Right atrium auricular region (tissue), 2 donors: ENCODE measurements at regions not wholly inside any gene's neighbourhood (a gene's known extent, or its start where the extent isn't known, plus 50 kb on each side); places are given as distances from the start of the nearest gene placed in this dataset.

Source experiments
- DNase-seq: peaks from one replicate; pipeline ENCODE4 v3.0.0-alpha.2; 2019; ENCODE audit warnings: low spot score
- H3K27ac ChIP-seq, 2 donors: fragments of 200-600 bp; sonication (generic); 1 replicate in 1 of 2; 2 replicates in 1 of 2; pipeline ENCODE4 v1.5.1; 2016 to 2019
- H3K27me3 ChIP-seq, 2 donors: fragments of 200-600 bp; sonication (generic); one replicate each; pipeline versions ENCODE4 v1.5.1 to v1.6.0; 2017 to 2019
- H3K36me3 ChIP-seq: fragments of 200-600 bp; sonication (generic); one replicate; pipeline ENCODE4 v1.5.1; 2016
- H3K4me1 ChIP-seq, 2 donors: fragments of 200-600 bp; sonication (generic); one replicate each; pipeline versions ENCODE4 v1.5.1 to v1.6.0; 2017 to 2019
- H3K4me3 ChIP-seq, 2 donors: fragments of 200-600 bp; sonication (generic); 1 replicate in 1 of 2; 2 replicates in 1 of 2; pipeline ENCODE4 v1.5.1; 2017 to 2019; ENCODE audit warnings: mild to moderate bottlenecking in 1 of 2, moderate library complexity in 1 of 2
- H3K9me3 ChIP-seq, 2 donors: fragments of 200-600 bp; sonication (generic); one replicate each; pipeline ENCODE4 v1.5.1; 2019
- TF ChIP-seq, protein P1 (sequence below), 2 donors: fragments of 200-600 bp; sonication (generic); IDR thresholded peaks; one replicate each; pipeline ENCODE4 v1.5.1; 2019; ENCODE audit warnings: antibody characterized with exemption in 2 of 2

DNA sequence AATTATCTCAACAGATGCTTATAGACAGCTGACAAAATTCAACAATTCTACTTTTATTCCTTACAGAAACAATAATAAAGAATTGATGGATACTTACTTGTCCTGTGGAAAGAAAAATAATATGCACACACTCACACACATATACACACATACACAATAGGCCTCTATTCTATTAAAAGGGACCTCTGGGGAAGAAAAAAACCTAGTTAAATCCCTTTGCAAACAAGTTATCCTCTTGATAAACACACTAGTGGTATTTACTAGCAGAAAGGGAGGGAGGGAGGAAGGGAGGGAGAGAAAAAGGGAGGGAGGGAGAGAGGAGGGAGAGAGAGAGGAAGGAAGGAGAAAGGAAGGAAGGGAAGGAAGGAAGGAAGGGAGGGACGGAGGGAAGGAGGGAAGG lies 486.4 kb downstream of the HINT1 start:
- TF ChIP-seq, protein P1, sequence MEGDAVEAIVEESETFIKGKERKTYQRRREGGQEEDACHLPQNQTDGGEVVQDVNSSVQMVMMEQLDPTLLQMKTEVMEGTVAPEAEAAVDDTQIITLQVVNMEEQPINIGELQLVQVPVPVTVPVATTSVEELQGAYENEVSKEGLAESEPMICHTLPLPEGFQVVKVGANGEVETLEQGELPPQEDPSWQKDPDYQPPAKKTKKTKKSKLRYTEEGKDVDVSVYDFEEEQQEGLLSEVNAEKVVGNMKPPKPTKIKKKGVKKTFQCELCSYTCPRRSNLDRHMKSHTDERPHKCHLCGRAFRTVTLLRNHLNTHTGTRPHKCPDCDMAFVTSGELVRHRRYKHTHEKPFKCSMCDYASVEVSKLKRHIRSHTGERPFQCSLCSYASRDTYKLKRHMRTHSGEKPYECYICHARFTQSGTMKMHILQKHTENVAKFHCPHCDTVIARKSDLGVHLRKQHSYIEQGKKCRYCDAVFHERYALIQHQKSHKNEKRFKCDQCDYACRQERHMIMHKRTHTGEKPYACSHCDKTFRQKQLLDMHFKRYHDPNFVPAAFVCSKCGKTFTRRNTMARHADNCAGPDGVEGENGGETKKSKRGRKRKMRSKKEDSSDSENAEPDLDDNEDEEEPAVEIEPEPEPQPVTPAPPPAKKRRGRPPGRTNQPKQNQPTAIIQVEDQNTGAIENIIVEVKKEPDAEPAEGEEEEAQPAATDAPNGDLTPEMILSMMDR (IDR thresholded peaks at IDR 0.05): no peak
- no peak for DNase-seq
- H3K27ac ChIP-seq: no peak overlapping the region
- H3K27me3 ChIP-seq: no peaks in the 10 kb centered on the region
- no peaks in the 10 kb centered on the region for H3K36me3 ChIP-seq
- no peak overlapping the region for H3K4me3 ChIP-seq
- no peaks in the 10 kb centered on the region for H3K4me1 ChIP-seq
- no peaks in the 10 kb centered on the region for H3K9me3 ChIP-seq

DNA sequence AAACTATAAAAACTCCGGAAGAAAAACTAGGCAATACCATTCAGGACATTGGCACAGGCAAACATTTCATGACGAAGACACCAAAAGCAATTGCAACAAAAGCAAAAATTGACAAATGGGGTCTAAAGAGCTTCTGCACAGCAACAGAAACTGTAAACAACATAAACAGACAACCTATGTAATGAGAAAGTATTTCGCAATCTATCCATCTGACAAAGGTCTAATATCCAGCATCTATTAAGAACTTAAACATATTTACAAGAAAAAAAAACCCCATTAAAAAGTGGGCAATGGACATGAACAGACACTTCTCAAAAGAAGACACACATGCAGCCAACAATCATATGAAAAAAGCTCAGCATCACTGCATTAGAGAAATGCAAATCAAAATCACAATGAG lies 498.6 kb downstream of the HINT1 start:
- H3K4me1 ChIP-seq: no peaks in the 10 kb centered on the region
- H3K4me3 ChIP-seq: no peak overlapping the region
- no peak overlapping the region for H3K27ac ChIP-seq
- no peaks in the 10 kb centered on the region for H3K9me3 ChIP-seq
- no peak for DNase-seq
- no peaks in the 10 kb centered on the region for H3K27me3 ChIP-seq
- TF ChIP-seq, protein P1 (IDR thresholded peaks at IDR 0.05): no peak
- H3K36me3 ChIP-seq: no peaks in the 10 kb centered on the region

- no peak overlapping the region for H3K27ac ChIP-seq
- no peak overlapping the region for H3K4me3 ChIP-seq
- H3K9me3 ChIP-seq: no peaks in the 10 kb centered on the region
- H3K27me3 ChIP-seq: no peaks in the 10 kb centered on the region
- H3K36me3 ChIP-seq: no peaks in the 10 kb centered on the region
- H3K4me1 ChIP-seq: no peaks in the 10 kb centered on the region
- no peak for DNase-seq
- TF ChIP-seq, protein P1 (IDR thresholded peaks at IDR 0.05): no peak
These were observed 512.9 kb downstream of the HINT1 start for GRCh38 chr5:130652176-130652575.

DNA sequence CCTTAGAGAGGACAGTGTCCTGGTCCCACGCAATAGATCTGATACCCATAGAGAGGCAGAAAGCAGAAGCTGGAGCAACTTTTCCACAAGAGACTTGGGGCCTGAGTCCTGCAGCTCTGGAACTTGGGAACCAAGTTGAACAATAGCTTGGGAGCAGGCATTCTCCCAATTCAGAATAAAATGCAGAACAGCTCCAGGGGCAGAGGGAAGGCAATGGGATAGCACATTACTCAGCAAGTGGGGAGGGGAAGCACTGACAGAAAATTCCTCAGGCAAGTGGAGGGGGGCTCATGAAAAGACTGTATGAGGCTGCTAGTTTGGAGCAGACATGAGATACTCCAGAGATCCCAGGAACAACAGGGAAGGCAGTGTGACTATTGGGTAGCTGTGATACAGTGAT lies 513.6 kb downstream of the HINT1 start:
- H3K4me1 ChIP-seq: no peaks in the 10 kb centered on the region
- H3K4me3 ChIP-seq: no peak overlapping the region
- TF ChIP-seq, protein P1 (IDR thresholded peaks at IDR 0.05): no peak
- H3K27me3 ChIP-seq: no peaks in the 10 kb centered on the region
- no peak for DNase-seq
- H3K36me3 ChIP-seq: no peaks in the 10 kb centered on the region
- no peaks in the 10 kb centered on the region for H3K9me3 ChIP-seq
- H3K27ac ChIP-seq: no peak overlapping the region

DNA sequence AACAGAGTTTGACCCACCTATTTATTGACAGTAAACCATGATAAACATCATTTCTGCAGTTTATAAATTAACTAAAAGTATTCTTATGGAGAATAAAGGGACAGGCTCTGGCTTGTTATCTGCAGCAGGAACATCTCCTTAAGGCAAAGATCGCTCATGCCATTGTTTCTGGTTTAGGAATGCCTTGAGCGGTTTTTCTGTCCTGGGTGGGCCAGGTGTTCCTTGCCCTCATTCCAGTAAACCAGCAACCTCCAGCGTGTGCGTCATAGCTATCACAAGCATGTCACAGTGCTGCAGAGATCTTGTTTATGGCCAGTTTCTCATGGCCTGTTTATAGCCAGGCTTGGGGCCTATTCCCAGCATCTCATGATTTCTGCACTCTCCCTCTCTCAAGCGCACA lies 521.7 kb downstream of the HINT1 start:
- Histone ChIP-seq H3K27ac (no peak overlapping the region), H3K4me3 (no peak overlapping the region), H3K36me3 (no peaks in the 10 kb centered on the region), H3K9me3 (peaks cover 0 to 5% of the 10 kb centered on the region in 2 donors), H3K27me3 (no peaks in the 10 kb centered on the region), H3K4me1 (no peaks in the 10 kb centered on the region)
- TF ChIP-seq, protein P1 (IDR thresholded peaks at IDR 0.05): no peak
- no peak for DNase-seq

- no peak overlapping the region for H3K27ac ChIP-seq
- TF ChIP-seq, protein P1 (IDR thresholded peaks at IDR 0.05): no peak
- H3K4me3 ChIP-seq: no peak overlapping the region
- peaks cover 0 to 5% of the 10 kb centered on the region in 2 donors for H3K9me3 ChIP-seq
- no peaks in the 10 kb centered on the region for H3K27me3 ChIP-seq
- H3K36me3 ChIP-seq: no peaks in the 10 kb centered on the region
- H3K4me1 ChIP-seq: no peaks in the 10 kb centered on the region
- no peak for DNase-seq
These were observed 522.6 kb downstream of the HINT1 start for GRCh38 chr5:130642461-130642860.
